ENCODE measurements at regions not wholly inside any gene's neighbourhood (a gene's known extent, or its start where the extent isn't known, plus 50 kb on each side); places are given as distances from the start of the nearest gene placed in this dataset.
A peak's percentile ranks its signal among the peaks of the same experiment; 100 is the strongest.
"Not testable (repeated sequence)": the region's sequence is repeated elsewhere in the genome, so short reads cannot be mapped to it uniquely, and the experiment has no call there.

- DNase-seq = no peak
These were observed 54.7 kb upstream of the PGM2 start for GRCh38 chr4:37771771-37772170.

- no peak for DNase-seq
These were observed 56.5 kb upstream of the PGM2 start for GRCh38 chr4:37770016-37770415.

GRCh38 chr4:37769391-37769989 is 57.0 kb upstream of the PGM2 start:
- DNase-seq = no peak

GRCh38 chr4:37767546-37767945 is 58.9 kb upstream of the PGM2 start:
- no peak for DNase-seq

- no peak for DNase-seq
These were observed 59.5 kb upstream of the PGM2 start for GRCh38 chr4:37767019-37767418.

GRCh38 chr4:37765741-37766140 is 60.7 kb upstream of the PGM2 start:
- no peak for DNase-seq

- no peak for DNase-seq
These were observed 62.7 kb upstream of the PGM2 start for GRCh38 chr4:37763831-37764230.

GRCh38 chr4:37762991-37763368 is 63.5 kb upstream of the PGM2 start:
- no peak for DNase-seq

GRCh38 chr4:37762294-37762990 is 64.0 kb upstream of the PGM2 start:
- peak; percentile 38 for DNase-seq

GRCh38 chr4:37760840-37761239 is 65.6 kb upstream of the PGM2 start:
- DNase-seq = no peak

- no peak for DNase-seq
These were observed 66.7 kb upstream of the PGM2 start for GRCh38 chr4:37759833-37760232.

- DNase-seq = no peak
These were observed 68.3 kb upstream of the PGM2 start for GRCh38 chr4:37758226-37758625.

GRCh38 chr4:37757761-37758160 is 68.7 kb upstream of the PGM2 start:
- DNase-seq = no peak

- DNase-seq = no peak
These were observed 69.4 kb upstream of the PGM2 start for GRCh38 chr4:37757121-37757520.

GRCh38 chr4:37754410-37755185 is 68.4 kb upstream of the RELL1 start:
- no peak for DNase-seq

- DNase-seq = no peak
These were observed 63.3 kb upstream of the RELL1 start for GRCh38 chr4:37749398-37749988.

- no peak for DNase-seq
These were observed 62.3 kb upstream of the RELL1 start for GRCh38 chr4:37748485-37748884.

GRCh38 chr4:37747772-37748330 is 61.7 kb upstream of the RELL1 start:
- DNase-seq = no peak

GRCh38 chr4:37746852-37747251 is 60.7 kb upstream of the RELL1 start:
- DNase-seq = not testable (repeated sequence)

- DNase-seq = no peak
These were observed 59.8 kb upstream of the RELL1 start for GRCh38 chr4:37745946-37746345.

GRCh38 chr4:37742149-37742548 is 56.0 kb upstream of the RELL1 start:
- DNase-seq = no peak

GRCh38 chr4:37741564-37741963 is 55.4 kb upstream of the RELL1 start:
- no peak for DNase-seq

- no peak for DNase-seq
These were observed 54.4 kb upstream of the RELL1 start for GRCh38 chr4:37740546-37740945.

- DNase-seq = no peak
These were observed 51.3 kb upstream of the RELL1 start for GRCh38 chr4:37737466-37737865.

Data from activated CD4-positive, alpha-beta T cell treated with anti-CD3 and anti-CD28 coated beads for 48 hours (primary cell).